Activated CD4-positive, alpha-beta T cell treated with anti-CD3 and anti-CD28 coated beads for 48 hours (primary cell): ENCODE measurements at regions not wholly inside any gene's neighbourhood (a gene's known extent, or its start where the extent isn't known, plus 50 kb on each side); places are given as distances from the start of the nearest gene placed in this dataset.
"Not testable (repeated sequence)": the region's sequence is repeated elsewhere in the genome, so short reads cannot be mapped to it uniquely, and the experiment has no call there.

ENCODE experiments used
- DNase-seq: peaks from one replicate; pipeline ENCODE4 v3.0.0-alpha.2; 2020

DNA sequence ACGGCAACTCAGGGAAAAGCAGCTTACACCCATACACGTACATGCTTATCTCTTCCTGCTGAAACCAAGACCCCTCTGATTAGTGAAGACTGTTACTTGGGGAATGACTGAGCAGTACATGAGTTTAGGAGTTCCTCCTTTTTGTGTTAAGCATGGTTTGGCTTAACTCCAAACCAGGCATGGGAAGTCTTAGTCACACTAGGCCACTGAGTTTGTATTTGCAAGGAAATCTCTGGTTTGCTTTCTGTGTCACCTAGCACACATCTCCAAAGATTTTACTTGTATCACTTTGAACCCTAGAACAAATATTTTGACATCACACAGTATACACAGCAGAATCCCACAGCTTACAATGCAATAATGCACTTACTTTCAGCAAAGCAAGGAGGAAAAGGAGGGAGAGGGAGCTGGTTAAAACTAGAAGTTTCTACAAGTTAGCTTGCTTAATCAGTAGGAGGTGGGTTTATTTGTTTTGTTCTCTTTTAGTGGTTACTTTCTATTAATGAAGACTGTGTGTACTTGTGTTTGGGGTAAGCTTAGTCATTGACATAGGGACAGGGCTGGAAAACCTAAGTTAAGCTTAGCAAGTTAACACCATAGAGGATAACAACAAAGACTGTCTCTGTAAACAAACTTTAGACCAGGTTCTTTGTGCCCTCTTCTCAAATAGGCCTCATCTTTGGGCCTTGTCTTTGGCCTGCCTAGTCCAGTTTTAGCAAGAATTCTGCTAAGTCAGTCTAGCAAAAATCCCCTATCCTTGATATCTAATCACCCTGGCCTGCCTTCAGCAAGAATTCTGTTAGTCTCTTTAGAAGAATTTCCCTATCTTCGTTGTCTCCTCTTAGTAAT lies 219.4 kb downstream of the MREG start:
- peak; percentile 71 for DNase-seq

DNA sequence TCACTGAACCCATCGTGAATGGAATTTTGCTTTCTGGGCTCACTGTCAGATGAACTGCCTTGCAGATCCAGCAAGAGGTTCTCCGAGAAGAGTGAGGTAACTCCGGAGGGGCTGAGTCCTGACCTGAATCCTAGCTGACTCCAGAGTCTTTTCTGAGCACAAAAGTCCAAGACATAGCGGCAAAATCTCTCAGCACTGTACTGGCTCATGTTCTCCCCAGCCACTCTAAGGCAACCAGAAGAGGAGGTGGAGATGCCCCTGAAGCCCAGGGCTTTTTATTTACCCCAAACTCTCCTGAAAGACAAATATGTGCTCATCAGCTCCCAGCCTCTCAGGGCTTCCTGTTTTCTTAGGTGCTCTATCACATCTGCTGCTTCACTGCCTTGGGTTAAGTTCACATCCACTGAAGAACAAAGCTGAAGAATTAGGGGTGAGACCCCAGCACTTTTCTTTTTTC lies 221.8 kb downstream of the MREG start:
- DNase-seq, result no peak

DNA sequence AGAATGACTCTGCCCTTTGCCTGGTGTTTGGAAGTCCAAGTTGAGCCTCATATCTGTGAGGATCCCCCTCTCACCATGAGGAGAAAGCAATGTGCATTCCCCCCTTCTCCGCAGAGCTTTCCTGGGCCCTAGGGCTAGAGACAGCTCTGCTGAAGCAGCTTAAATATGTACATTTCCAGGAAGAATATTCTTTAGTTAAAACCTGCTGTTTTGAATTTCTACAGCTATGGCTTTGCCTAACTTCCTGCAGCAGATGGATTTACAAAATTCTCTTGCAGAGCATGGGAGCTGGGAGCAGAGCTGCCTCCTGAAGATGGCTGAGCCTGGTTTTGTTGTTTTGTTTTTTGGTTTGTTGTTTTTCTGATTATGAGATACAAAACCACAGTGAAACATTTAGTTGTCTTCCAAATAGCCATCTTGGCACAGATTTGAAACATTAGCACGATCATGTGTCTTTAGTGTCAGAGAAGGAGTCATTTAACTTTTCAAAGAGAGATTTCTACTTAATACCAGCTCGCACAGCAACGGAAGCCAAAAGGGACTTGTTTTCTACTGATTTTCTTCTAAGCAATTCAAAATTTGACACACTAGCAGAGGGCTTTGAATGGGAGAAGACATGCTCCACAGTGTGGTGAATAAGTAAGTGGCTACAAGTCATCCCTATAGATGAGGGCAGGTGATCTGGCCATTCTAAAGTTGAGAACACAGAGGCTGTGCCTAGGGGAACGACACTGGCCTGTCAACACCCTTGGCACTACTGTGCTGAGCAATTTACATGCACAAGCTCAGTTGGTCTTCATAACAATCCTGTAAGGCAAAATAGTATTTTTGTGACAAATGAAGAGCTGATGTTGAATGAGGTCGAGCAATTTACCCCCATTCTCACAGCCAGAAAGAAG lies 222.6 kb downstream of the MREG start:
- no peak for DNase-seq

DNA sequence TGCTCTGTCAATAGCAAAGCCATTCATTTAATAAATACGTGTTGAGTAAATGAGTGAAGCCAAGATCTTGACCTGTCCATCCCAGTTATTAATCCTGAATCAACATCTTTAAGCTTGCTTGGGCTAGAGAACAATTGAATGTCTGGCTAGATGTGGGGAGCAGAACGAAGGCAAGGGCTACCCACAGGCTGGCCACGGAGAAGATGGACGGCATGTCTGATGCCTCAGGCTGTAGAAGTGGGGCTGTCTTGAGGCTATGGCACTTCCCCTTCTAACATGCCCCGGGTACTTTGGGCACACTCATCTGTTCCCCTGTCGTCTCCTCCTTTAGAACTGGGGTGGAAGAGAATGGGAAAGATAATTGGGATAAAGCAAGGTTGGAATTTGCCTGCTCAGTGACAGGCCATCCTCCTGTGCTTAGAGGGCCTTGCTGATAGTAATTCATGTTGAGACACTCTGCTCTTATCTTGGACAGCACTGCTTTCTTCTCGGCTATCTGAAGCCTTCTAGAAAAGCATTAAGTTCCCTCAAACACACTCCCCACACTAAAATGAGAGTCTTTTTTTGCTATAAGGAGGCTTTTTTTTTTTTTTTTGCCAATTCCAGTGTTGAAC lies 225.7 kb downstream of the MREG start:
- no peak for DNase-seq

DNA sequence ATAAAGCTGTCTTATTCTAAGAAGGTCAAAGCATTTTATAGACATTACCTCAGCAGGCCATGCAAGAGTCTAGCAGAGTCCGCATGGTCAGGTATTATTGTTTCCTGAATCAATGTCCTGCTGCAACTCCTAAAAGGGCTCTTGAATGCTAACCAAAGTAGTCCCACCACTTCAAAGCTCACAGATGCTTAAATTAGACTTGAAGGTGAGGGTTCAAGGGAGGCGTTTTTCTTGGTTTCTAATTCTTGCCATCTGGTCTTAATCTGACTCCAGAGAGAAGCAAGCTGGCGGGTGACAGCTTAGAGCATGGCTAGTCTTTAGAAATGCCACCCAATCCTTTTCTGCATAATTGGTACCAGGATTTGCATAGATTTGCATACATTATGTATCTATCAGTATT lies 226.3 kb downstream of the MREG start:
- DNase-seq, result no peak

DNA sequence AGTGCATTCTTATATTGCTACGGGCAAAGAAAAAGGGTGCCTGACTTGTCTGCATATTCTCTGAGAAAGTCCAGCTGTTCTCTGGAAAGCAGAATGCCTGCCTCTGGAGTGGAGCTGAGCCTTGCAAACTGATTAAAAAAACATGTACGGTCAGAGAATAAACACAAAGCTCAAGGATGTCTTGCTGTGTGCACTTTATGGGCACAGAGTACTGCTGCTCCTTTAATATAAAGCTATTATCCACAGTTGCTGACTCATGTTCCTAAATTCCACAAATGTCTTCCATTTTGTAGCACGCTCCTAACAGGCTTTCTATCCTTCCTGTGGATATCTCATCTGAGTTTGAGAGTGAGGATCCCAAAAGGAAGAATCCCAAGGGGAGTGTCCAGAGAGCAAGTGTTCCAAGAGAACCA lies 229.0 kb downstream of the MREG start:
- no peak for DNase-seq

DNA sequence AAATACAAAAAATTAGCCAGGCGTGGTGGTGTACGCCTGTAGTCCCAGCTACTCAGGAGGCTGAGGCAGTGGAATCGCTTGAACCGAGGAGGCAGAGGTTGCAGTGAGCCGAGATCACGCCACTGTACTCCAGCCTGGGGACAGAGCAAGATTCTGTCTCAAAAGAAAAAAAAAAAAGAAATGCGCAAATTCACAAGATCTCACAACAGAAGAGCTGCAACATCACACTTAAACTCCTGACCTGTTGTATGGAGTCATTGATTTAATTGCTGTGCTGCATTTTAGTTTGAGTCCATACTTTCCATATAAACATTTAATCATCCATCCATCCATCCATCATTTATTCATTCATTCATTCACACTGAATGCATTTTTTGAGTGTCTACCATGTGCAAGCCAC lies 229.7 kb downstream of the MREG start:
- DNase-seq, result not testable (repeated sequence)

DNA sequence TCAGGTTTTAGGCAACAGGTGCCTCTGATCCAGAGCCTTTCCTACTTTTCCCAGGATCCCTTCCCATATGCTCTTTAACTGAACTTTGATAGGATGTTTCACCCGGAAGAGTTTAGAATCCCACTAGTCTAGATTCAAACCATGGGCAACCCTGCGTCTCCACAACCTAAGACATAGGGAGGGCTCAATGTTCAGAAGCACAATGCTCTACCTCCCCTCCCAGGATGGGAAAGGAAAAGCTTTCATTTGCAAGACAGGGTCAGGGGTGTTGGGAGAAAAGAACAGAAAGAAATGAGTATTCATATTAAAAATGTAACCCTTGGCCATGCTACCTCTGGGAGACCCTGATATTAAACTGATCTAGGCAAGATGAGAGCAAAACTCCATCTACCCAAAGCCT lies 230.4 kb downstream of the MREG start:
- DNase-seq, result no peak

DNA sequence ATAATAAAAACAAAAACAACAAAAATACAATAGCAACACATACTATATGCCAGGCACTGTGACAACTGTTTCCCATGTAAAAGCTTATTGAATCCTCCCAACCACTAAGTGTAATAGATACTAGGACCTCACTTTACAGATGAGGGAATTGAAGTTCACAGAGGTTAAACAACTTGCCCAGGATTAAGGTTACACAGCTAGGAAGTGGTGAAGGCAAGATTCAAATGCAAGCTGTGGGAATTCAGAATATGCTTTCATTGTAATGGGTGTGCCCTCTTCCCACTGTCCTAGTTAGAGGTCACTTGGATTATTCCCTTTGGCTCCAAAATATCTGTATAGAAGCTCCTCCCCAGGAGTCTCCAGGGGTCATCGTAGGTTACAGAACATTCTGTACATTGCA lies 231.1 kb downstream of the MREG start:
- DNase-seq, result no peak

DNA sequence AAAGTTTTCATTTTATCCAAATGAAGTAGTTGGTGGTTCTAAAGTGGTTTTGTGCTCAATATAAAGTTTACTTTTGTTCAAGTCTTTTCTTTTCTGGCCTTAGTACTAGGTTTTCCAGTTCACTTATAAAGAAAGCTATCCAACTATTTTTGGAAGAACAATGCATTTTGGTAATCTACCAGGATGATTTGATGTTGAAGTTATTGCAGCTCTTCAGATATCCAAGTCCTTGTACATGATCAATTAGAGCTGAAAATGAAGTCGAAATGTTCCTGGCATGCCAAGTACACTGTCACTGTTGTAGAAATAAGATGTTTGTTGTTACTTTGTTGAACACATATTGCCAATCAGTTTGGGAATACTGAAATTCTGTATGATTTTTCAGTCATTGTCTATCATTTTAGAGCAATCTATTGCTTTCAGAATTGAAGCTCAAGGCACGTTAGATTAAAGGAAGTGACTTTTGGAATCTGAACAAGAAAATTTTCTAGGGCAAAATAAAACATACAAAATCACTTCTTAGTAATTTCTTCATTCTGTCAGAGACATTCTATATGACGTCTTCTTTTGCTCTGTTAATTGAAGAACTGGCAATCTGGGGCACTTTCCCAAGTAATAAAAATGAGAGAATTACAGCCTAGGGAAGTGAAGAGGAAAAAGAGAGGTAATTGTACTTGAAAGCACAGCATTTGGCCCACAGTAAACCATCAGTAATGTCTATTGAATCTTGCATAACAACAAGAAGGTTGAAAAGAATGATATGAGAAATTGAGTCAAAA lies 232.3 kb downstream of the MREG start:
- no peak for DNase-seq

DNA sequence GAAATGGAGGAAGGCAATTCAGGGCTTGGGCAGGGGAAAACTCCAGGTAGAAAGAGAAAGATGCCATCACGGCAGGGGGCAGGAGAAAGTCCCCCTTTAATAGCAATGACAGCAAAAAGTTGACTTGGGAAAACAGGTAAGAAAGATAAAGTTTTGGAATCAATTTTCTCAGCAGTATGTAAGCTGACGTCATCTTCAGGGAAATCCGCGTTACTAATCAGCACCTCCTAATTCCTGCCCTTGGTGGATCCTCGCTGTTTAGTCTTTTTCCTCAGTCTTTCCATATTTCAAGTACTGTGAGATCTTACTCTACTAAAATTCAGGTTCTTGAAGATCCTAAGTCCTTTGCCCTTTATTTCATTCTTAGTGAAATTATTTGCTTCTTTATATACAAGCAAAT lies 233.0 kb downstream of the MREG start:
- no peak for DNase-seq

DNA sequence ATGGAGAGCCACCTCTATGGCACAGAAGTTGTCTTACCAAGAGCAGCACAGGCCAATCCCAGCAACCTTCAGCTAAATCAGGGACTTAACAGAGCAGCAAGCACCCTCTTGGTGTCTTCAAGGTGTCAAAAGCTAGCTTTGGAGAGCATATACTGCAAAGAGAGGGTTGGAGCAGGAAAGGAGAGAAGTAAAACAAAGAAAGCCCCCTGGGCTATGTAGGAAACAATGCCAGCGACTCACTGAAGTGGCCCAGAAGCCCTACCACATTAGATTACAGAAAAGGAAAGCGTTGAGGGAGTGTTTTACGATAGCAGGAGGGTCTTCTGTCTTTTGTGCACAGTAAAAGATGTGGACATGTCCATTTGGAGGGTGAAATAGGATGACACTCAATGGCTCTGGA lies 233.4 kb downstream of the MREG start:
- DNase-seq, result no peak

DNA sequence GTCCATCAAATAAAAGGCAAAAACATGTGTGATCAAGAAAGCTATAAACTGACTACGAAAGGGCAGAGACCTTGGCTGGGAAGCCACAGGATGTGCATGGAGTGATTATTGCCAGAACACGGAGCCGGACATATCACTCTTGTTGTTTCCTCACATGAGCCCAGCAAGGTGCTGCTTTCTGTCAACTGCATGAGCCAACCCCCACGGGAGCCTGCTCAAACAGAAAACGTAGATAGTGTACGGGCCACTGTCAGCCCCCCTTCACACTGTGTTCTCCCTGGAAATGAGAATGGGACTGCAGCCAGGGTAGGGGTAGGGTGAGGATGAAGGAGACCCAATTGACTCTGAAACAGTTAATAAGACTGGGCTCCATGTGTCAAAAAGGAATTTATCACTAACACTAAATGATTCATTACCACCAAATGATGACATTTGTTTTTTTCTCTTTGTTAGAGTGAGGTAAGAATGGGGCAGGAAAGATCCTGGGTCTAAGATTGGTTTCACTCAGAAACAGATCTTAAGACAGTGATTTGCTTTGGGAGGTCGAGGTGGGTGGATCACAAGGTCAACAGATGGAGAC lies 235.8 kb downstream of the MREG start:
- DNase-seq, result no peak

DNA sequence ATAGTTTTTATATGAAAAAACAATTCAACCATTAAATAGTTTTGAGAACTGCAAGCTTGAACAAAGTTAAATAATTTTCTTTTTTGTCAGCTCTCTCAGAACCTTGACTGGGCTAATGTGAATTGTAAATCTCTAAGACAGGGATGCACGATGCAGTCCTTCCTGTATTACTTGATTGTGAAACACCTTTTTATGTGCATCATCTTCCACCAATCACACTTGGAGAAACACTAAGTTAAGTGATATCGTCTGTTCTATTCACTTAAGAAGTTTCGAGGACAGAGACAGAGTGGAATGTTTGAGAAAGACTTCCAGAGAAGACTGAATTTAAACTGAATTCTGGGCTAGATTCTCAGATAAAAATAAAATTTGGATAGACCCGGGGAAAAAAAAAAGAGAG lies 238.2 kb downstream of the MREG start:
- DNase-seq, result no peak

DNA sequence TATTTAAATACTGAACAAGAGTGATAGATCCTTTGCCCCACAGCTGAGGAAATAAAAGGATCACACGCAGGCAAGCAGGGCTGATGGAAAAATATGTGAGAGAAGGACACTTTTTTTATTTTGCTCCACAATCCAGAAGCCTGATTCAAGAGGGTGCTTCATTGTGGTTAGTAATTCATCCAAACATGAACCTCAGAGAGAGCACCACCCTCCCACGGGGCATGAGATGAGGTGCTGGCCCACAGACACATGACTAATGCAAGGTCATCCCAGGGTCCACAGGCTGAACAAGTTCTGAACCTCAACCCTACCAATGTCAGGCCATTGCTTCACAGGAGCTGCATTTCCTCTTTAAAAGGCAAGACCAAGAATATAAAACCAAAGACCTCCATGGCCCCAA lies 239.6 kb downstream of the MREG start:
- DNase-seq, result peak; percentile 55

DNA sequence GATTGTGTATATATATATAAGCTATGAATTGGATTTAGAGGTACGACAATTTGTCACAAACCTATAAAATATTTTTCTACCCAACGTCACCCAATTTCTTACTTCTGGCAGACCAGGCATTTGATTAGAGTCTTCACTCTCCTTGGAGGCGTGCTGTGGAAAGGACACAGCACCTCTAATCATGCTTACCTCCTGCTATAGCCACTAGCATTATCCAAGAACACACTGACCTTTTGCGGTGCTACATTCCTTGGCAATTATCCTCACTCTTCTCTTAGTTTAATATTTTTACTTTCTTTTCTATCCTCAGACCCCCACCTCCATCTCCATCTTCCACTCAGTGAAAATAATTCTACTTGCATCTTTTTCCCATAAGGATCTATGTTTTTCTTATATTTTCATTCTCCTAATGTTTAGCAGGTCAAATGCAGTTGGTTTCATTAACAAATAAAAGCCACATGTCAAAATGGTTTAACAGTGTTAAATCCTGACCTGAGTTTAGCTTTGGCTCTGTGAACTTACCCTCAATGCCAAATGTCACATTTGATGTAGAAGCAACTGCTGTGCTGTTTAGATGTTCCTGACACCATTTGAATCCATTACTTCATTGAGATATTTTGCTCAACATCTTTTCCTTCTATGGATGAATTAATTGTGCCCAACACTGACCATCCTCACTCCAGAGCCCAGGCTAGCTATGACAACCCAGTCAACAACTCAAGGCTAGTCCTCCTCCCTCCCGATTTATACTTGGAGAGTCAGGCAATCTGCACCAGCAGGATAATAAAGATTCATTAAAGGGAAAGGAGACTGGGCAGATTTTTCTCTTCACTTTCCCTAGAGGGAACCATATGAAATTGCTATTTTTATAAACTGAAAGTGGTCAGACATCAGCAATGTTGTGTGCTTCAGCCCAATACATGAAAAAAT lies 240.5 kb downstream of the MREG start:
- DNase-seq, result no peak

DNA sequence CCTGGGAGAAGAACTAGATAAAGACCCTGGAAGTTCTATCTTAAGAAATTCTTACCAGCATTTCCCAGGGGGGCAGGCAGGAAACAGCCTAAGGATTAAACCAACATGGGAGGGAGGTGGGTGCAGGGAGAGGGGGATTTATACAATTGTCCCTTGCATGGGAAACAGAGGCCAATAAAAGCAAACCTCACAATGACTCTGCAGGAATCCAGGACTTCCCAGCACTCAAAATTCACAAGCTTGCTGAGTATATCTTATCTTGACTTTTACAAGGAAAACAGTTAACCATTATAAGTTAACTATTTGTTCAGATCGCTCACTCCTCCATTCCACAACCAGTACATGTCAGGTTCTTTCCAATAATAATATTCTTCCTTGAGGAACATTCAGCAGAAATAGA lies 241.3 kb downstream of the MREG start:
- no peak for DNase-seq

DNA sequence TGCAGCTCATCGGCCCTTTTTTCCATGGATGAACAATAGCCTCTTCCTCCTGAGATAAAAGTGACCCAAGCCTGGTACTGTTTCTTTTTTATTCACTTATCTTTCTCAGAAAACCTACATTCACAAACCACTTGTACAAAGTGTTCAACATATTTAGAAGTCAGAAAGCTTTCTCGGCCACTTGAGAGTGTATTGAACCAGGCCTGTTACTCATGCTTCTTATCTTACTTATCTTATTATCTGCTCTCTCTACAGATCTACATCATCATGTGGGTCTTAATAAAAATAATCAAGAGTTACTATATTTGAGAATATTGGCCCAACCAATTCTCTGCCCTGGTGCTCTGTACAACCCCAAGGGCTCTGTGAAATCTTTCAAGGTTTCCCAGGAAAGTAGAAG lies 242.1 kb downstream of the MREG start:
- DNase-seq, result no peak

DNA sequence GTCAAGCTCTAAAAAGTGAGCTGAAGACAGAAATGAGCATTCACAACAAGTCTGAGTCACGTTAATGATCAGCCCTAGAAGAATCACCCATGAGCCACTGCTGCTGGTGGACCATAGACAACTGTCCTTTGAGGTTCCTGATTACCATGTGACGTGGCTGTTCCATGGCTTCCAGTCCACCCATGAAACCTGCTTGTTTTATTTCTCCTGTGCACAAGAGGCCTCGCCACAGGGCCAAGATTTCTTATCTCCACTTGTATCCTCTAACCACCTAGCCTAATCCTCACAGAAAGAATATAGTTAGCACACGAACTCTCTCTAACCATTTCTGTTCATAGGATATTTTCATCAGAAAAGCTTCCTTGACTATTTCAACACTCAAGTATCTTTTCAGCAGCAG lies 242.7 kb downstream of the MREG start:
- no peak for DNase-seq

DNA sequence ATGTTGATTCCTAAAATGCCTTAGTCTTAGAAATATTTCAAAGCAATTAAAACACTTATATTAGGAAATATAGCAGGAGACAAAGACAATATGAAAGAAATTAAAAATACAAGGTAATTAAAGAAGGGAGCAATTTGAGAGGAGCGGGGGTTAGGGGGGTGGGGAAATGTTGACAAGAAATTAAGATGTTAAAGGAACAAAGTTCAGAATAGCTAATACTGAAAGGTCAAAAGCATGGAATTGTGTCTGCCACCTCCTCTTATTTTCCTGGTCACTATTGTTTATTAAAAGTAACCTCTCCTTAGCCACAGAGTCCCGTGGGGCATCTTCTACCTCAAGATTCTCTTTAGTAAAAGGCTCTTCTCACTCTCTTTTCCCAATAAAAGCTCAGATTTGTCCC lies 244.1 kb downstream of the MREG start:
- DNase-seq, result no peak

DNA sequence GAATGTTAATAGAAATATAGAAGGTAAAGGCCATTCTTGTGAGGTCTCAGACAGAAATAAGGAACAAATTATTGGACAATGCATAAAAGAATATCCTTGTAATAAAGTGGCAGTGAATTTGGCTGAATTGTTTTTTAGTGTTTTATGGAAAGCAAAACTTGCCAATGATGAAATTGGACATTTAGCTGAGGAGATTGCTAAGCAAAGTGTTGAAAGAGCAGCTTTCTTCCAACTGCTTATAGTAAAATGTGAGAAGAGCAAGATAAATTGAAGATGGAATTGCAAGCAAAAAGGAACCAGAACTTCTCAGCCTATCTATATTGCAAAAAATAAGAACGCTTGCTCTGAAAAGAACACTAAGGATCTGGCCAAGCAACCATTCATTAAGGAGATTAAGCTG lies 245.7 kb downstream of the MREG start:
- DNase-seq, result no peak
